Left lobe of liver (tissue), 2 donors: ENCODE measurements at regions not wholly inside any gene's neighbourhood (a gene's known extent, or its start where the extent isn't known, plus 50 kb on each side); places are given as distances from the start of the nearest gene placed in this dataset.
"Not testable (repeated sequence)": the region's sequence is repeated elsewhere in the genome, so short reads cannot be mapped to it uniquely, and the experiment has no call there.

Source experiments
- ATAC-seq: fragments of 200-7000 bp; cut with Tn5 transposase; one replicate; pipeline ENCODE4 v1.9.1; 2020; ENCODE audit warnings: mild to moderate bottlenecking, moderate library complexity
- DNase-seq: peaks from one replicate; pipeline ENCODE4 v3.0.0-alpha.2; 2020; ENCODE audit warnings: low spot score
- donor health status: DM: no; HTN: no; CAD: no; lungs with moderate emphysema.
- donor health status: DM: no; HTN: yes; CAD: no.

DNA sequence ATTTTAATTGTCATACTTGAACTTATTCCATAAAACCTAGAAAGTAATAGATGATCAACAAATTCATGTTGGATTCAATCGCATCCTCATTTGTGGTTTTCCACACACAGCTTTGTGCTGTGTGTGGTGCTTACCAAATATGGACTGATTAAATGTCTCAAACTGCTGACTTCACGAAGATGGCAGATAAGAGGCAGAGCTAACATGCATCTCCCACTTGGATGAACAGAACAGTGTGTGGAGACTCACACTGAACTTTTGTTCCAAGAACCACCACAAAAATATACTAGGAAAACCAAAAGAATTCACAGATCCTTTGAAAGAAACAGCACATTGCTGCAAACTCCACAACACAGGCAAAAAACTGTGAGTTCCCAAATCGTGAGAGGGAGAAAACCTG lies 603.7 kb downstream of the TENT5A start:
- ATAC-seq: no peak
- DNase-seq: no peak

DNA sequence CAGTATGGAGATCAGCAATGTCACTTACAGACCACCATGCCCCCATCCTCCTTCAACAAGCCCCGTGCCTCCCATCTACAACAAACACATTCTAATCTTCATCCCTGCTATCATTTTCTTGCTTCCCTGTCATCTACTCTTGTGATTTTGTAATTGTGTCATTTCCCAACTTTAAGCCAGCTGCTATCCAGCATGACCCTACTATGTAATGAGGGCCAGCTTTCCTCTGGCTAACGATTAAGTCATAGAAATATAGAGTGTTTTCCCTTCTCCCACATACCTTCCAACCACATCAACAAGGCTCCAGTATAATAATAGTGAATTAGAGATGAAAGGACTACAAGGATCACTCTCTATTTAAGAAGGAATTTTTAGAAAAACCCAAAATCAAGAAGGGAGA lies 607.0 kb downstream of the TENT5A start:
- ATAC-seq: no peak
- DNase-seq: no peak

DNA sequence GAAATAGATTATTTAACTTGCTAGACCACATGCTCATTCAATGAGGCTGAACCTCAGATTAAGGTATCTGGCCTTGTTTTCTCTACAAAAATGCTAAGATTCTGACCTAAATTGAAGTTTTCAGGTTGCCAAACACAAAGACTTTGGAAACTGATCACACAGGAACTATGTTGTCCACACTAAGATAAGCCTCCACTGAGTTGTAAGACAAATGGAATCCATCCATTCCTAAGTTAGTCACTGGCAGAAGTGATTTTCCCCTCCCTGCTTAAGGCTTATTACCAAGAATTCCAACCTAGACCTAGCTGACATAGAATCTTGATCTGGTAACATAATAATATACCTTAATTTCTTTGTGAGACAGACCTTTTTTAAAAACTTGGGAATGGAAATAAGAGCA lies 608.1 kb downstream of the TENT5A start:
- DNase-seq (no peak), ATAC-seq (no peak)

DNA sequence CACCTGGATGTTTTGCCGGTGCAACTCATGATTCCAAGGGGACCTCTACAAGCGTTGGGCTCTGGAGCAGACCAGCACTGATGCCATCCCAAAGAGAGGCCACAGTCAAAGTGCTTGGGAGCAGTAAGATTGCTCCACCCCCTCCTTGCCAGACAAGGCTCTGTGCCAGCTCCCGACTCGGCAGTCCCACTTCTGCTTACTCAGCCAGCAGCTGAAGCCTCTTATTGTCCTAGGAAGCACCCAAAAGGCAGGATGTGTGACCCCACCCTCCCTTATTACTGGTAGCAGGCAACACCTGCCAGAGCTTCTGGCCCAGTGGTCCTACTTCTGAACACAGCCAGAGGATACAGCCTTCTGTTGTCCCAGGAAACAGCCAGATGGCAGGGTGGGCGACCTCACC lies 614.2 kb downstream of the TENT5A start:
- DNase-seq (no peak), ATAC-seq (no peak)

DNA sequence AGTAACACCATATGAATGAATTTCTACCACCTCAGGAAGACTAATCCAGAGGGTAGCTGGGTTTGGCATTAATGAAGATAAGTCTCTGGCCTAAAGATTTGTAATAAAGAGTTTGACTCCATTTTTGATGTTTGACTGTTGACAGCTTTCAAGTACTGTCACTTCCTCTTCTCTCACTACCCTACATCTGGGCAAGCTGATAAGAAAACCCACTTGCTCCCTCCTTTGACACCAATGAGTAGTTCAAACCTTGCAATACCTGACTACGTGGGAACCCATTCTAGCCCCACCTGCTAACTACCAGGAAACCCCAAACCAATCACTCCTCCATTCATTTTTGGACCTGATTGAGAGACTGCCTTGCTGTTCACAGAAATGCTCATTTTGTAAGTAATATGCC lies 621.5 kb downstream of the TENT5A start:
- no peak for DNase-seq
- ATAC-seq: no peak

DNA sequence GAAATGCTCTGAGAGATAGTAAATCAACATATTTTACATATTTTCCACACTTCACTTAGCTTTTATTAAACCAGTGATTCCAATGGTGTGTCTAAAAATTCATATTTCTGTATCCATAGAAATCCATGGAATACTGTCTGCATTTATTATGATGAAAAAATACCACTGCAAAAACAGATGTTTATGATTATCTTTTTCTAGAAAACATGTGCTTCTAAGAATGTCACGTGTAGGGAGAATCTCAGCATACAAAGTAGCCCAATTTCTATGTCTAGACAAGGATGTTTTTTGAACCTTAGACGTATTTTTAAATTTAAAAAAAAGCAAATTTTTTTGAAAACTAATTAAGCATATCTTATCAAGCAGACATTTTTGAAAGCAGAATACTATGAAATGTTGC lies 622.4 kb downstream of the TENT5A start:
- no peak for DNase-seq
- ATAC-seq: no peak

DNA sequence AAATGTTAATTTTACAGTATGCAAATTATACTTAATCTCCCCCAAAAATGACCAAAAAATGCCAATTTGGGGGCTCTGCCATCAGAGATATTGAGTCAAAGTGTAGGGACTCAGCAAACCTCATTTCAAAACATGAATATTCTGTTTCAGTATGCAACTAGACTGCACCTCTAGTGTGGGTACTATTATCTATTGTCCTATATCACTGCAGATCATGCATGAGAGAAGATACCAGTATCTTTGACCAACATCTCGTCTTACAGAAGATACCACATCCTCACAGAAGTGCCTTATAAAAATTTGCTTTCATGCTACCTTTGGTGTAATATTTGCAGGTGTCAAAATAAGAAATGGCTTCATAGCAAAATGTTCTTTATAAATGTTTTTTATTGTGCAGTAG lies 623.8 kb downstream of the TENT5A start:
- no peak for ATAC-seq
- DNase-seq: no peak

DNA sequence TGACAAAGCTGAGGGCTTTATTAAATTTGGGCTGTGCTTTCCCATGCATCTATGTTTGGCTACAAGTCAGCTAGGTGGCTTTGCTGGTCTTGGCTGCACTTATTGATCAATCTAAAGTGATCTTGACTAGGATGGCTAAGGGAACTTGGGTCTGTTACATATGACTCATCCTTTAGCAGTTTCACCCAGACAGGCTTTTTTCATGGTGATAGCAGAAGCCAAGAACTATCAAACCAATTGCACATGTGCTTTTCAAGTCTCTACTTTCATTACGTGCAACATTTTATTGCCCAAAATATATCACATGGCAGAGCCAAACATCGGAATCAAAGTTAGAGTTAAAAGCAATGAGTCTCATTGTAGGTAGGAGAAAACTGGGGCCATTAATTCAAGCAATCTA lies 626.3 kb downstream of the TENT5A start:
- ATAC-seq (no peak), DNase-seq (no peak)

DNA sequence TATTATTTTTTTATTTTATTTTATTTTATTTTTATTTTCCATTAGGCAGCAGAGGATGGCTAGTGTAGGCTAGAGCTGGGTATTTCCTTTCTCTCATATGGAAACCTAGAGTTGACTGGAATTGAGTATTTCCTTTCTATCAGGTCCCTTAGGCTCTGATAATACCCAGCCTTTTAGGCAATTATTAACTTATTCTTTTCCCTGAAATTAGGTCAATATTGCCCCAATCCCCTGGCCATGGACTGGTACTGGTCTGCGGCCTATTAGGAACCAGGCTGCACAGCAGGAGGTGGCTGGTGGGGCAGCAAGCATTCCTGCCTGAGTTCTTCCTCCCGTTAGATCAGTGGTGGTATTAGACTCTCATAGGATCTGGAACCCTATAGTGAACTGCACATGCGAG lies 632.2 kb downstream of the TENT5A start:
- peak; percentile 35 for DNase-seq
- ATAC-seq: peak; percentile 81

DNA sequence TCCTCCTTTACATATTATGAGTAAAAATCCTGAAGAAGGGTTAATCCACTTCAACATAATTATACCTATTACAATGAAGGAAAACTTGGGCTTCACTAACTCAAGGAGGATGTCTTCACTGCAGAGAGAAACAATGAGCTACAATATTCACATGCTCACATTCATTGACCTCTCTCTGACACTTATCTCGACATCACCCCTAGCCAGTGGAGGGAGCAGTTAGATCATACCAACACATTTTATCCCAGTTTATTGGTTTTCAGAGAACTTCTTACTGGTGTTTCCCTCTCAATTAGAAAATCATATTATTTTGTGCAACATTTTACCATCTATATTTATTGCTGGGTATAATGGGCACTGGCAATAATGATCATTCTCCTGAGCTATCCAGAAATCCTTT lies 646.5 kb downstream of the TENT5A start:
- no peak for ATAC-seq

DNA sequence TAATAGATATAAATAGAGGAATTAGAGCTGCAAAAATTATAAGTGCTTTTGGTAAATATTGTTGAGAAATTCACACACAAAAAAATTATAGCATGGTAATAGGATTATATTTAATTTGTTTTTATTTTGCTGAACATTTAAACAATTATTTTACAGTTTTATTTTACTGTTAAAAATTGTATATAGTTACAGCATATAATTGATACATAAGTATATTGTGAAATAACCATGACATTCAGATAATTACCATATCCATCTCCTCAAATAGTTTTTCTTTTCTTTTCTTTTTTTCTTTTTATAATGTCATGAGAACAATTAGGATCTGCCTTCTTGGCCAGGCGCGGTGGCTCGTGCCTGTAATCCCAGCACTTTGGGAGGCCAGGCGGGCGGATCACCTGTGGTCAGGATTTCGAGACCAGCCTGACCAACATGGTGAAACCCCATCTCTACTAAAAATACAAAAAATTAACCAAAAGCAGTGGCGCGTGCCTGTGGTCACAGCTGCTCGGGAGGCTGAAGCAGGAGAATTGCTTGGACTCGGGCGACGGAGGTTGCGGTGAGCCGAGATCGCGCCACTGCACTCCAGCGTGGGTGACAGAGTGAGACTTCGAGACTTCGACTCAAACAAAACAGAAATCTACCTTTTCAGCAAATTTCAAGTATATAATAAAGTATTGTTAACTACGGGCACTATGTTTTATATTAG lies 654.2 kb downstream of the TENT5A start:
- DNase-seq (no peak), ATAC-seq (no peak)

More for the DNA sequence above, 646.5 kb downstream of the TENT5A start:
- no peak for DNase-seq

DNA sequence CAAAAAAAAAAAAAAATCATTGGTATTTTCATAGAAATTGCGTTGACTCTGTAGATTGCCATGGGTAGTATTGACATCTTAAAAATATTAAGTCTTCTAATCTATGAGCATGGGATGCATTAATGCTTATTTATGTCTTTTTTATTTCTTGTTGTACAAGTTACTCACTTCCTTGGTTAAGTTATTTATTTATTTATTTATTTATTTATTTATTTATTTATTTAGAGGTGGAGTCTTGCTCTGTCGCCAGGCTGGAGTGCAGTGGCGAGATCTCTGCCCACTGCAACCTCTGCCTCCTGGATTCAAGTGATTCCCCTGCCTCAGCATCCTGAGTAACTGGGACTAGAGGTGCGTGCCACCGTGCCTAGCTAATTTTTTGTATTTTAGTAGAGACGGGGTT lies 656.0 kb downstream of the TENT5A start:
- DNase-seq, ATAC-seq: not testable (repeated sequence)

DNA sequence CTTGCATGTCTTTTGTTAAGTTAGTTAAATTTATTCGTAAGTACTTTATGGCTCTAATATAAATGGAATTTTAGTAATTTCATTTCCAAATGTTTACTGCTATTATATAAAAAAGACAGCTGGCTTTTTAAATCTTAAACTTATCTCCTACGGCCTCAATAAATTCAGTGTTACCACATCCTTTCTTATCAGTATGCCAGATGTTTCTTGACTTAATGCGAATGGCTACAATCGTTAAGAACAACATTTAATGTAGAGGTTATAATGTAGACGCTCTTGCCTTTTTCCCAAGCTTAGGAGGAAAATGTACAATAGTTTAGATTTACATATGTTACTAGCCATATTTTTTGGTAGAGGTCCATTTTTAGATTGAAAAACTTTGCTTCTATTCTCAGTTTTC lies 659.4 kb downstream of the TENT5A start:
- no peak for ATAC-seq
- DNase-seq: no peak

DNA sequence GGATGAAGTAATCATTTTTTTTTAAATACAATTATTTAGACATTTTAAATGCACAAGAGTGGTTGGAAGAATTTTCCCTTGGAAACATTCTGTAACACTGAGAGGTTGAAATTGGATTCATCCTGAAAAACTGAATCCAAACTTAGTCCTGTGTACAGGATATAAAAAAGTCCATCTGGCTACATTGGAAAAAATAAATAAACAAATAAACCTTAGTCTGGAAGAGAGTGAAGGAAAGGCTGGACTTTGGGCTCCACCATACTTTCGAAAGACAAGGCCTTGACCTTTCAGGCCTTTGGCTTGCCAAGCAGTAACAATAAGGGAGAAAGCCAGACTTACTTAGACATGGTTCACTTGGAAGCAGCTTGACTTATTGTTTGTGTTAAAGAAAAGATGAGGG lies 664.3 kb downstream of the TENT5A start:
- ATAC-seq (no peak), DNase-seq (no peak)

DNA sequence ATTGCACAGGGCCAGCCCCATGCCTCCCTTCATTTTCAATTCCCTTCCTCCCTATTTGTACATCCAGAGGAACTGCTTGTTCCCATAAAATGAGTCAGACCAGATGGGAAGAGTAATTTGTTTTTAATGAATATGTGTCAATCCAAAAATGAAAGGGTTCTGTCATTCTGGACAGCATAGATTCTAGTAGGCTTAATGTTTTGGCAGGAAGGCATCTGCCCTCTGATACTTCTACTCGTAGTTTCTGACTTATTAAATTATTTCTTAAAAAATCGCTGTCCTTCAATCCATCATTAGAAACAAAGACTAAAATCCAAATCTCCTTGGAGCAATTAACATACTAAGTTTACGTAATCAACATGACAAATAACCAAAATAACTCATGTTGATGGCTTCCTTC lies 665.5 kb downstream of the TENT5A start:
- ATAC-seq (no peak), DNase-seq (no peak)

DNA sequence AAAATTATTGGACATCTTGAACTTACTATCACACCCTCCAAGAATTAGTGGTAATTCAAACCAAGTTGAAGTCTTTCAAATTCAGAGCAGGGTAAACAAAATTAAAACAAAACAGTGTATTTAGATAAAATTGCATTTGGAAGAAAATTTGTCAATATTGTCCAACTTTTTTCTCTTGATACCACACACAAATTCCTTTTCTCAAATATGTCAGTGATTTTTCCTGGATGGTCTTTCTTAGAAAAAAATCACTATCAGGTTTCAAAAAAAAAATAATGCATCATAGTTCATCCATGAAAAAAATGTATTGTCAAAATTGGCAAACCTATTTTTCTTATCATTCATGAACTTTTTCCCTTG lies 667.1 kb downstream of the TENT5A start:
- DNase-seq (no peak), ATAC-seq (no peak)

DNA sequence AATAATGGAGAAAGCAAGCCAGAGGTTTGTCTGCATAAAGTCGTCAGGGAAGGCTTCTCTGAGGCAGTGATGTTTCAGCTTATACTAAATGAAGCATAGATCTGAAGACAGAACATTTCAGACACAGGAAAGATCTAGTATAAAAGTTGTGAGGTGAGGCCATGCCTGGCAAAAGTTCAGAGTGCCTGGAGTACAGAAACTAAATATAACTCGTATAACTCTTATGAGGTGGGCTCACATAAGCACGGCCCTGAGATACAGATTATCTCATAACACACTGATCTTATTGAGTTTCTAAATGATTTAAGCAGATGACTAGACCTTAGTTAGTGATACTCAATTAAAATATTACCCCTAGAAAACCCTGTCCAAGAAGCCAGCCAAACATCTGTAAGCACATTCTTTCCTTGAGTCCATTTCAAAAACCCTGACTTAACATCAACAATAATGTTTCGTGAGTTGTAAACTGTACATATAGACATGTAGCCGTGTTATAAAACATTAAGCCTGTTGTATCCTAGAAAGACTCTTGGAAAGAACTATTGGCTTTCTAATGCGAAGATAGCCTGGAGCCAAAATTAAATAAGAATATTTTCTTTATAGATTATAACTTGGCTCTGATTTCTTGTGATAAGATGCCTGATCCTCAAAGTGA lies 667.6 kb downstream of the TENT5A start:
- ATAC-seq (no peak), DNase-seq (no peak)

DNA sequence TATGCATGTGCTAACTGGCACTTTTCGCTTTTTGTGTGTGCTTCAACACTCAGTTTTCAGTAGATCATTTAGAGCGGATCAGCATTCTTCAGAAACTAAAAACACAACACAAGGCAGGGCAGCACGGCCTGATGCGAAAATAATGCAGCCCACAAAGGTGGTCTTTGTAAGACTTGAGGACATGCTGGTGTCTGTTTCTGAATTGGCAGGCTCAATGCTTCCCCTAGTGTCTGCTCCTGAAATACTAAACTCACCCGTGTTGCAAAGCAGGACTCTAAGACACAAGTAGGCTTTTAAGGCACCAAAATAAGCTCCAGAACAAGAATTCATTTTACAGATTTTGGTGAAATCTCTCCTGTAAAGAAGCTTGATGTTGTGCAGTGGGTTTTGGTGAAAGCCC lies 676.5 kb downstream of the TENT5A start:
- ATAC-seq (peak; percentile 52), DNase-seq (no peak)

DNA sequence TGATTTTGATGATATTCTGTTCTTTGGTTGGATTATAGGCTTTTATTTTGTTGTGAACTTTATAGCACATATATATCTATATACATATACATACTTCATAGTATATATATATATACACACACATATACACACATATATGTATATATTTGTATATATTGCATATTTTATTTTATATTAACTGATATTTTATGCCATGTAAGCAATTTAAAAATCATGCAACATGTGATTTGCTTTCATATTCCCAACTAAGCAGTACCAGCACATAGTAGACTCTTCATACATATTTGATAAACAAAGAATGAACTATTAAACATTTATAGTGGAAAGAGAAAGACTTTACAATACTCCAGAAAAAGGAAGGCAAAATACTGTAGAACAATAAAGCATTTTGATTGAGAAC lies 679.2 kb downstream of the TENT5A start:
- DNase-seq (no peak), ATAC-seq (no peak)

DNA sequence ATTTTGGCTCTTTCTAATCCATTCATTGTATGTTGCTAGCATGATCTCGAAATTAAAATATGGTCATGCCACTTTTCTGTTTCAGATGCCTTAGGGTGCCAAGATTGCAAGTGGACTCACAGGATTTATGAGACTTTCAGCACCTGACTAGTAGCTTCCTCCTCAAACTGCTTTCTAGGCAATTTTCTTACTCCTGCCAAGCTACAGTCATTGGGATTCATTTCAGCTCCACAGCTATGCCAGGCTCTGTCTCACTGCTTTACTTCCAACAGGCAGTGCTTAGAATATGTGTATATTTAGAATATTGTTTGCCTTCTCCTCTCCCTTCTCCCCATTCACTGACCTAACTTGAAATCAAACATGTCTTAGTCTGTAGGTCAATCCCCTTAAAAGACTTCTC lies 681.4 kb downstream of the TENT5A start:
- no peak for ATAC-seq
- DNase-seq: no peak

DNA sequence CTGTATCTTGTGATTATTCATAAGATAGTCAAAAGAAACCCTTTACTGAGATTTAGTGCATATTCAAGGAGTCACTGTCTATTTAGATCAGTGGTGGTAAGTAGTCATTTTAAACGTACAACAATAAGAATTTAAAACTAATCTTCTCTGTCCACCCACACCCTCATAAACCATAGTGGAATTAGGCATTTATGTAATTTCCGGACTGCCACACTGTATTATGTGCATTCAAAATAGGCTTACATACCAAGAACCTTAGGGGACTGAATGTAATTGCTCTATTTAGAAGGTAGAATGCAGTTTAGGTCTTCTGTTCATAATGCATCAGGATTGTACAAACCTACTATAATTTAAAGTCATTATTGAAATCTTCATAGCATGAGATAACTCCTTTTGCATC lies 685.4 kb downstream of the TENT5A start:
- DNase-seq: no peak
- ATAC-seq: no peak

DNA sequence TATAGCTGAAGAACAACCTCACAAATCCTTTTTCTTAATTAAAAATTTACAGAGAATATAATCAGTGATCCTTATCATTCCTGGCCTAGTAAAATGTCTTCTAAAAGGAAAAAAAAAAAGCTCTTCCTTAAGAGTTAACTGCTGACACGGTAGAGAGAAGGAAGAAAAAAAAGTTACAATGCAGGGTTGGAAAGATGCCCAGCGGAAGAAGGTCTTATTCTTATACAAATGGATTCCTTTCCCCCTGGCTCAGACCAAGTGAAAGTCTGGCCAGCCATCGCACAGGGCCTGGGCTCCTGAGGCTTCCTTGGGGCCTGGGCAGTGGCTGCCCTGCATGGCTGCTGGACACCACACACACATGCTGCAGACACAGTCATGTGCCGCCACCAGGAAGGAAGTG lies 688.6 kb downstream of the TENT5A start:
- DNase-seq (no peak), ATAC-seq (no peak)

DNA sequence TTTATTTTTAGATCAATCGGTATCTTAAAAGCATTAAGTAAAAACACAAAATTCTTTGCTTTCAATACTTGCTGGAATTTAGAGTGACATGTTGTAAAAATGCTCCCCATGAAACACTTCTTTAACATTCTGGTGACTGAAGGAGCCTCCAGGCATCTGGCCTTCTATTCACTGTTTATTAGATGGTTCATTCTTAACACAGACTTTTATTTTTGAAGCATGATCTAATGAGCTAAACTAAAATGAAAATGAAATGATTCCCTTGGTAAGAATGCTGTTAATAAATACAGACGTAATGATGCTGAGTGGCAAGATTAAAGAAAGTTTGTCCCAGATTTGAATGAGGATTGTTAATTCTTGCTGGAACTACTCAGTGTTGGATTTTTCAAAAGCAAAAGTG lies 698.4 kb downstream of the TENT5A start:
- DNase-seq (no peak), ATAC-seq (no peak)
